Gastrocnemius medialis (tissue), 4 donors: ENCODE measurements at regions not wholly inside any gene's neighbourhood (a gene's known extent, or its start where the extent isn't known, plus 50 kb on each side); places are given as distances from the start of the nearest gene placed in this dataset.
"Not testable (repeated sequence)": the region's sequence is repeated elsewhere in the genome, so short reads cannot be mapped to it uniquely, and the experiment has no call there.

Source experiments
- ATAC-seq, 2 donors: fragments of 150-250 bp; one replicate each; pipeline ENCODE4 v1.9.1; 2016
- DNase-seq, 2 donors: peaks; one replicate each; pipeline ENCODE4 v3.0.0-alpha.2; 2019
- H3K27ac ChIP-seq, 4 donors: fragments of 200-600 bp; sonication (generic); 1 replicate in 1 of 4; 2 replicates in 3 of 4; pipeline ENCODE4 v1.5.1; 2016 to 2018; ENCODE audit warnings: mild to moderate bottlenecking in 2 of 4, moderate library complexity in 1 of 4
- H3K27me3 ChIP-seq, 3 donors: fragments of 200-600 bp; sonication (generic) in 2 of 3; 1 replicate in 1 of 3; 2 replicates in 2 of 3; pipeline versions ENCODE4 v1.5.1 to v1.6.0; 2016 to 2019; ENCODE audit warnings: mild to moderate bottlenecking in 1 of 3, moderate library complexity in 1 of 3
- H3K36me3 ChIP-seq, 2 donors: fragments of 200-600 bp; sonication (generic) in 1 of 2; one replicate each; pipeline ENCODE4 v1.5.1; 2017 to 2018
- H3K4me1 ChIP-seq, 2 donors: fragments of 200-600 bp; sonication (generic) in 1 of 2; one replicate each; pipeline ENCODE4 v1.5.1; 2016 to 2017; ENCODE audit warnings: mild to moderate bottlenecking in 2 of 2
- H3K4me3 ChIP-seq, 4 donors: fragments of 200-600 bp; sonication (generic) in 3 of 4; 1 replicate in 1 of 4; 2 replicates in 3 of 4; pipeline ENCODE4 v1.5.1; 2016 to 2019; ENCODE audit warnings: mild to moderate bottlenecking in 2 of 4
- H3K9me3 ChIP-seq, 3 donors: fragments of 200-600 bp; sonication (generic) in 2 of 3; 1 replicate in 1 of 3; 2 replicates in 2 of 3; pipeline ENCODE4 v1.5.1; 2016 to 2019
- POLR2A ChIP-seq, 2 donors: fragments of 450-650 bp; IDR thresholded peaks; one replicate each; pipeline ENCODE4 v1.6.1; 2017; ENCODE audit warnings: antibody characterized with exemption in 2 of 2, mild to moderate bottlenecking in 2 of 2, moderate library complexity in 2 of 2
- in situ Hi-C, 4 donors: fragments of 200-750 bp; cut with MboI; loops; one replicate each; pipeline versions ENCODE4 v1.15.0 to v1.8.0; 2017; ENCODE audit warnings: low sequenced_read_pairs in 4 of 4
- intact Hi-C: fragments of 100-400 bp; cut with DNase I; formaldehyde crosslinking; loops from one replicate; pipeline ENCODE4 v1.15.1; 2023; ENCODE audit warnings: low total_unique reads
- TF ChIP-seq, protein P1 (sequence below), 5 experiments: fragments of 450-650 bp in 3 of 5; fragments of 200-600 bp in 2 of 5; sonication (generic) in 2 of 5; IDR thresholded peaks in 4 of 5; conservative IDR thresholded peaks in 1 of 5; 1 replicate in 4 of 5; 2 replicates in 1 of 5; pipeline ENCODE4 v1.5.1; 2016 to 2019; ENCODE audit warnings: antibody characterized with exemption in 5 of 5, mild to moderate bottlenecking in 3 of 5, moderate library complexity in 3 of 5

GRCh38 chr3:193168931-193169330 lies 72.1 kb upstream of the PLAAT1 start:
- in situ Hi-C loops (no loop called here), intact Hi-C loops (no loop called here)
- H3K4me3 ChIP-seq, result no peak overlapping the region
- no peak for TF ChIP-seq POLR2A (IDR thresholded peaks at IDR 0.05)
- TF ChIP-seq, protein P1, sequence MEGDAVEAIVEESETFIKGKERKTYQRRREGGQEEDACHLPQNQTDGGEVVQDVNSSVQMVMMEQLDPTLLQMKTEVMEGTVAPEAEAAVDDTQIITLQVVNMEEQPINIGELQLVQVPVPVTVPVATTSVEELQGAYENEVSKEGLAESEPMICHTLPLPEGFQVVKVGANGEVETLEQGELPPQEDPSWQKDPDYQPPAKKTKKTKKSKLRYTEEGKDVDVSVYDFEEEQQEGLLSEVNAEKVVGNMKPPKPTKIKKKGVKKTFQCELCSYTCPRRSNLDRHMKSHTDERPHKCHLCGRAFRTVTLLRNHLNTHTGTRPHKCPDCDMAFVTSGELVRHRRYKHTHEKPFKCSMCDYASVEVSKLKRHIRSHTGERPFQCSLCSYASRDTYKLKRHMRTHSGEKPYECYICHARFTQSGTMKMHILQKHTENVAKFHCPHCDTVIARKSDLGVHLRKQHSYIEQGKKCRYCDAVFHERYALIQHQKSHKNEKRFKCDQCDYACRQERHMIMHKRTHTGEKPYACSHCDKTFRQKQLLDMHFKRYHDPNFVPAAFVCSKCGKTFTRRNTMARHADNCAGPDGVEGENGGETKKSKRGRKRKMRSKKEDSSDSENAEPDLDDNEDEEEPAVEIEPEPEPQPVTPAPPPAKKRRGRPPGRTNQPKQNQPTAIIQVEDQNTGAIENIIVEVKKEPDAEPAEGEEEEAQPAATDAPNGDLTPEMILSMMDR (IDR thresholded peaks at IDR 0.05 in 4 of 5, conservative IDR thresholded peaks at IDR 0.05 in 1 of 5), result no peak
- no peak for ATAC-seq
- no peaks in the 10 kb centered on the region for H3K9me3 ChIP-seq
- no peaks in the 10 kb centered on the region for H3K27me3 ChIP-seq
- H3K36me3 ChIP-seq, result no peaks in the 10 kb centered on the region
- H3K4me1 ChIP-seq, result no peaks in the 10 kb centered on the region
- no peak overlapping the region for H3K27ac ChIP-seq
- no peak for DNase-seq

GRCh38 chr3:193174140-193174539 lies 66.9 kb upstream of the PLAAT1 start:
- in situ Hi-C loops (no loop called here), intact Hi-C loops (no loop called here)
- no peak for ATAC-seq

DNA sequence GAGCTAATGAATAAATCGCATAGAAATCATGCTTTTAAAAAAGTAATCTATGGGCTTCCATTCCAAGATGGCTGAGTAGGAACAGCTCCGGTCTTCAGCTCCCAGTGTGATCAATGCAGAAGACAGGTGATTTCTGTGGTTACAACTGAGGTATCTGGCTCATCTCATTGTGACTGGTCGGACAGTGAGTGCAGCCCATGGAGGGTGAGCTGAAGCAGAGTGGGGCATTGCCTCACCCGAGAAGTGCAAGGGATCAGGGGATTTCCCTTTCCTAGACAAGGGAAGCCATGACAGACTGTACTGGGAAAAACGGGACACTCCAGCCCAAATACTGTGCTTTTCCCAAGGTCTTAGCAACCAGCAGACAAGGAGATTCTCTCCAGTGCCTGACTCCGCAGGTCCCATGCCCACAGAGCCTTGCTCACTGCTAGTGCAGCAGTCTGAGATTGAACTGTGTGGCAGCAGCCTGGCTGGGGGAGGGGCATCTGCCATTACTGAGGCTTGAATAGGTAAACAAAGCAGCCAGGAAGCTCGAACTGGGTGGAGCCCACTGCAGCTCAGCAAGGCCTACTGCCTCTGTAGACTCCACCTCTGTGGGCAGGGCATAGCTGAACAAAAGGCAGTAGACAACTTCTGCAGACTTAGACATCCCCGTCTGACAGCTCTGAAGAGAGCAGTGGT lies 61.5 kb upstream of the PLAAT1 start:
- intact Hi-C loops, H3K27ac ChIP-seq, H3K36me3 ChIP-seq, DNase-seq, H3K9me3 ChIP-seq, H3K27me3 ChIP-seq, H3K4me1 ChIP-seq, ATAC-seq, H3K4me3 ChIP-seq: not testable (repeated sequence)
- in situ Hi-C loops, result loop anchor here in 1 of 4 donors (25.0 kb wide), 1 partner anchor 383 kb away; the partner anchor contains the start of gene ATP13A4

More at GRCh38 chr3:193174140-193174539, 66.9 kb upstream of the PLAAT1 start:
- H3K27ac ChIP-seq, result no peak overlapping the region
- H3K9me3 ChIP-seq, result no peaks in the 10 kb centered on the region
- no peak for TF ChIP-seq POLR2A (IDR thresholded peaks at IDR 0.05)
- TF ChIP-seq, protein P1 (IDR thresholded peaks at IDR 0.05 in 4 of 5, conservative IDR thresholded peaks at IDR 0.05 in 1 of 5), result no peak
- H3K27me3 ChIP-seq, result no peaks in the 10 kb centered on the region
- no peaks in the 10 kb centered on the region for H3K4me1 ChIP-seq
- H3K36me3 ChIP-seq, result no peaks in the 10 kb centered on the region
- no peak overlapping the region for H3K4me3 ChIP-seq
- no peak for DNase-seq

DNA sequence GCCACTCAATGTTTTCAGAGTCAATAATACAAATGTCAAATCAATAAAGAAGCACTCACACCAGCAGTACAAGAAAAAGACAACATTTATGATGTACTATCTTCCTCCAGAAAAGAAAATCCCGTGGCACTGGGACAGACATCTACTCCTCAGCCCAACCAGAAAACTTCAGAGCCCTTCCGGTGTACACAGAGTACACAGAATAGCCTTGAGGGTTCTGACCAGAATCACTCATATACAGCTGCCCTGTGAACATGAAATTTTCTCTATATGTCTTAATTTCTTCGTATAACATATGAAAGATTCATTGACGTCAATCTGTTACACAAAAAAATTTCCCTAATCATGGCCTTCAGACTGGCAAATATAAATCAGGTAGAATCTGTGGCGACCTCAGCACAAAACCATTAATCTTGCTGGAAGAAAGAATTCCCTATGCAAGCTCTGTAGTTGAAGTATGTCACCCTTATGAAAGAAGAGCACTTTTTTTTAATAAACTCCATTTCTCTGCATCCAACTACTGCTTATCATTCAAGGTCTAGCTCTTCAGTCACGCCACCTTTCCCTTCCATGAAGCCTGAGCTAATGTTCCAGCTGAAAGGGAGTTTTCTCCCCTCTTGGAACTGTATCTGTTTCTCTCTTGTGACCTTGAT lies 53.8 kb upstream of the PLAAT1 start:
- Histone ChIP-seq H3K27me3 (no peaks in the 10 kb centered on the region), H3K4me1 (peaks cover 0 to 4% of the 10 kb centered on the region in 2 donors), H3K9me3 (no peaks in the 10 kb centered on the region), H3K4me3 (no peak overlapping the region), H3K27ac (no peak overlapping the region), H3K36me3 (no peaks in the 10 kb centered on the region)
- in situ Hi-C loops, result loop anchor here in 2 of 4 donors (5.0 to 25.0 kb wide), 2 partner anchors 50 to 375 kb away; partner anchors contain the start of gene ATP13A4 (in 1 of the 2)
- intact Hi-C loops, result no loop called here
- DNase-seq, result no peak
- TF ChIP-seq POLR2A (IDR thresholded peaks at IDR 0.05), result no peak
- TF ChIP-seq, protein P1 (IDR thresholded peaks at IDR 0.05 in 4 of 5, conservative IDR thresholded peaks at IDR 0.05 in 1 of 5), result no peak
- ATAC-seq, result no peak

DNA sequence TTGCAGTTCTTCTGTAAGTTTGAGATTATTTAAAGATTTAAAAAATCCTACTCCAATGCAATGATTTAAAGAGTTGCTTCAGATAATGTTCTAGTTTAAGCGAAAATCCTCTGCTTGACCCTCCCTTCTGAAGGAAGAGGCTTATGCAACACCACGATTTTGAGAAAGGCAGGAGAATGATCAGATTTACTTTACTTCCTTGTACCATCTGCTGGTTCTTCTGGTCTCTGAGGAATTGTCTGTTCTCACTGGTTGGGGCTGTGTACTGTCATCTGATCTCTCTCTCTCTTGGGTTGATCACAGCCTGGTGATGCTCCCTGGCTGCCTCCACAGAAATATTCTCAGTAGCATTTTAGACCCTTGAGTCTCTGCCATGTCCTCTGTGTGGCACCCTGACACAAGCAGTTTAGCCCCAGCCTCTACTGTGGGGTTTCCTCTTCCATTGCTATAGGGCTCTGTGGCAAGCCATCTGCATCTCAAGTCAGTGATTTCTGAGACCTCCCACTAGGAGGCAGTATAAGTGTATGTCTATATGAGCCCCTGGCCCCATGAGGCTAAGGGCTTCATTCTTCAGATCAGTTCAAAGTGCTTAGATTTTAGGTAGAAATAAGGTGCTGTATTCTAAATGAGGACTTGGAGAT lies 50.8 kb upstream of the PLAAT1 start:
- Histone ChIP-seq H3K27ac (no peak overlapping the region), H3K9me3 (no peaks in the 10 kb centered on the region), H3K36me3 (no peaks in the 10 kb centered on the region), H3K4me3 (no peak overlapping the region), H3K4me1 (peaks cover 0 to 5% of the 10 kb centered on the region in 2 donors), H3K27me3 (no peaks in the 10 kb centered on the region)
- in situ Hi-C loops, result loop anchor here in 2 of 4 donors (10.0 to 25.0 kb wide), 2 partner anchors 372 to 375 kb away; partner anchors contain the start of gene ATP13A4 (in 1 of the 2)
- intact Hi-C loops, result loop anchor here (2.0 to 5.0 kb wide), 2 partner anchors 52 to 383 kb away; partner anchors contain the start of gene PLAAT1
- peak in 1 of 2 donors; percentile 26 for DNase-seq
- peak; percentile 58 to 95 for ATAC-seq
- no peak for TF ChIP-seq POLR2A (IDR thresholded peaks at IDR 0.05)
- TF ChIP-seq, protein P1 (IDR thresholded peaks at IDR 0.05 in 4 of 5, conservative IDR thresholded peaks at IDR 0.05 in 1 of 5), result peak; percentile 32 to 55 (median 37)
